Jurkat, Clone E6-1 (cell line): ENCODE measurements at regions not wholly inside any gene's neighbourhood (a gene's known extent, or its start where the extent isn't known, plus 50 kb on each side); places are given as distances from the start of the nearest gene placed in this dataset.
"Not testable (repeated sequence)": the region's sequence is repeated elsewhere in the genome, so short reads cannot be mapped to it uniquely, and the experiment has no call there.

ENCODE experiments used
- DNase-seq: peaks from one replicate; pipeline ENCODE4 v3.0.0-alpha.2; 2011; ENCODE audit warnings: low read depth, low spot score
- H3K4me3 ChIP-seq: 2 replicates; pipeline ENCODE4 v1.5.1; 2011; ENCODE audit warnings: mild to moderate bottlenecking, low read length, control low read depth, moderate library complexity

DNA sequence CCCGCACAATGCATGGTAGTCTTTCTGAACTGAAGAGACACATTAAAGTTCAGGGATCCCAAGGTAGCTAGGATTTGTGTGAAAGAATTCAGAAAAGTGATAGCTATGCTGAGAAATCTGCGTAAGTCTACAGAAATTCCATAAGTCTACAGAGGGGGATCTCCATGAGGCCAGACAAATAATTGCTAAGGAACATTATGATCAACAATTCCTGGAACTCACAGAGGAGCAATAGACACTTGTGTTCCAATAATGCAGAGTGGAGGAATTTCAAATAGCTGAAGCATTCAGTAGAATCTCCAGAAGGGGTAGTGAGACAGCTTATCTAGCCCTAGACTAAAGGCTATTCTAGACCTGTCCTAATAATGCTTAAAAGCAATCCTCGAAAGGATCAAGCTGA is 315.7 kb upstream of the ECI2 start:
- no peak for DNase-seq

DNA sequence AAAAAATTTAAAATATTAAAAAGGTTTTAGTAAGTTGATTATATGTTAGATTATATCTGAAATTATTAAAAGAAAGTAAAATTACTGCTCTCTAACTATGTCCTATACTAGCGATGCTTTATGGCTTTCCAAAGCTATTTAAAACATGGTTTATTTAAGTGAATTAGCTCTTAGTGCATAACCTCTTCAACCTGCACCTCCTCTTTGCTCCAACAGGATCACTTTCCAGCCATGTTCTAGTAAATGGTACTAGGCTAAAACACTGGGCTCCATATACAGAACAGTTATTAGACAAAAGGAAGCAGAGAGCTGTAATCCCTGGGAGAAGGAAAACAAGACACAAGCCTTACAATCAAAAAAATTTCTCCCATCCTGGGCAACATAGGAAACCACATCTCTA is 314.9 kb upstream of the ECI2 start:
- no peak overlapping the region for H3K4me3 ChIP-seq
- no peak for DNase-seq

More for the DNA sequence above, 315.7 kb upstream of the ECI2 start:
- H3K4me3 ChIP-seq = no peak overlapping the region

DNA sequence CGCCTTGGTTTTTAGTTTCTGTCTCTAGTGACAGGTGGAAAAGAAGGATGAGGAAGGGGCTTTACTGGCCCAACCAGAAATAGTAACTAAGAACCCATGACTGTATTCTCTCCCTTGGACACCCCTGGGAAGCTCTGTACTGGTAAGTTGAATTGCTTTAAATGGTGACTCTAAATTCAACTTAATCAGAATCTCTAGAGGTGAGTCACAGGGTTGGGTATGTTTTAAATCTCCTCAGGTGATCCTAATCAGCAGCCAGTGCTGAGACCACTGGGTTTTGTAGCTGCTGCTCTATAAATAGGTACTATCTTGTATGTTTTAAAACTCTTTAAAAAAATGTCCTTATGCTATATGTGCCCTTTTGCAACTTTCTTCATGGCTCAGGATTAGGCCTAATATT is 314.0 kb upstream of the ECI2 start:
- no peak for DNase-seq

GRCh38 chr6:4448841-4449240 is 313.5 kb upstream of the ECI2 start:
- no peak overlapping the region for H3K4me3 ChIP-seq
- no peak for DNase-seq

More for the DNA sequence above, 314.0 kb upstream of the ECI2 start:
- H3K4me3 ChIP-seq = no peak overlapping the region

DNA sequence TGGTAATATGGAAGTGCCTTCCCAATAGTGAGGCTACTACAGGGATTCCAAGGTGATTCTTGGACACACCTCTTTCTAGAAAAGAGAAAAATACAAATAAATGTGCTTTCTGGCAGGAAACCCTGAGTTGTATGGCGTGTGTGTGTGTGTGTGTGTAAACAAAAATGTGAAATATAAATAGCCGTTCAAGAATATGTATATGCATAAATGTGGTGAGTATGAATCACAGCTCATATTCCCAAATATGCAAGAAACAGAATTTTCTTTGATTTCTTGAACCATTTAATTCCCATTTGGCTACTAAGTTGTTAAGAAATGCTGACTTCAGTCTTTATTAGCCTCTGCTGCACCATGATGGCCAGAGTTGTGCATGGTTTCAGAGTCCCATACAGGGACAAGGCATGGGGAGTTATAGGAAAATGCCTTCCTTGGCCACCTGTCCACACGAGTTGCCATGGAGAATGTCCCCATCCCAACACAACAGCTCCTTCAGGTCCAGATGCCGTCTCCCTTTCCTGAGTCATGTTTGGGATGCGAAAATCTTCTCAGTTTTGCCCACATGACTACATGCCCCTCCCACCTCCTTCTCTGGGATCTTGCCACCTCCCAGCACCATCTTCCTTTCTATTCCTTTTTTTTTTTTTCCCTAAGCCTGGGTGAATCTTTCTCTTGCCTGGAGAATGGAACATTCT is 312.4 kb upstream of the ECI2 start:
- no peak for DNase-seq
- H3K4me3 ChIP-seq = no peak overlapping the region

GRCh38 chr6:4446982-4447381 is 311.6 kb upstream of the ECI2 start:
- no peak for DNase-seq
- no peak overlapping the region for H3K4me3 ChIP-seq

- no peak overlapping the region for H3K4me3 ChIP-seq
- no peak for DNase-seq
These were observed 306.6 kb upstream of the ECI2 start for GRCh38 chr6:4441981-4442434.

DNA sequence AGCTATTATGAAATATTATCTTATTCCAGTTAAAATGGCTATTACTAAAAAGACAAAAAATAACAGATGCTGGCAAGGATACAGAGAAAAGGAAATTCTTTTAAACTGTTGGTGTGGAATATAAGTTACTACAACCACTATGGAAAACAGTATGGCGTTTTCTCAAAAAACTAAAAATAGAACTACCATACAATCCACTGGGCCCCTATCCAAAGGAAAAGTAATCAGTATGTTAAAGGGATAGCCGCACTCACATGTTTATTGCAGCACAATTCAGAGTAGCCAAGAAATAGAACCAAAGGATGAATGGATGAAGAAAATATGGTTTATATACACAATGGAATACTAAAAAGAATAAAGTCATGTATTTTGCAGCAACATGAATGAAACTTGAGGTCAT is 303.8 kb upstream of the ECI2 start:
- DNase-seq = no peak
- H3K4me3 ChIP-seq = no peak overlapping the region

DNA sequence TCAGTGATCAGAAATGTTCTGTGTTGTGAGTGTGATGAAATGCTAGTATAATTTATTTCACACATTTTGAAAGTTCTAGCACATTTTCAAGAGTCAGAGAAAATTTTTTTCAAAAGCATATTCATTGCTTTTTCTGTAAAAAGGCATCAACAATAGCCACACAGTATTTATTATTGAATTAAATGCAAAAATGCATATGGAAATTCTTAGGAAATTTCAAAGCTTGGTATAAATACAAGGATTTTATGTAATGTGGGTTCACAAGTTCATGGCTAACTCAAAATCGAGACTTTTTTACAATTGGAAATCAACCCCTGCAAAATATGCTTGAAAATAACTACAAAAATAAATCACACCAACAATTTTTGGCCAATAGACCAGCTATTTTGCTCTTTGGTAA is 302.0 kb upstream of the ECI2 start:
- H3K4me3 ChIP-seq = no peak overlapping the region
- DNase-seq = no peak

DNA sequence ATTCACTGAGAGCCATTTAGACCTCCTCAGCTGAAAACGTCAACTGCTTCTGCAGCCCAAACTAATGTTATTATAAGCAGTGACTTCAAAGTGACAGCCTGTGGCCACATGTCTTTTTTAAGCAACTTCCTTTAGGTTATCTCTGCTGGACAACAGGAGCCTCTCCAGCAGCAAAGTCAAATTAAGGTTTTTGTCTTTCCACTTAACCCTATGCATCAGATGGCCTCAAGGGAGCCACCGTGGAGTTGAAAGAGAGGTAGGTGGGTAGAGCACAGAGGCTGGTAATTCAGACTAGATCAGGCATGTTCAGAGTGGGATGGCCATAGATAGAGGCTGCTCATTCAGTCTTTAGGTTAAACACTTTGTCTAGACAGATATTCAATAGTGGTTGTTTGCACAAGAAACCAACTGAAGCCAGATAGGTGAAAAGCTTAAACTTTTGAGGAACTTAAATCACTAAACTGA is 300.6 kb upstream of the ECI2 start:
- no peak overlapping the region for H3K4me3 ChIP-seq
- DNase-seq = no peak

DNA sequence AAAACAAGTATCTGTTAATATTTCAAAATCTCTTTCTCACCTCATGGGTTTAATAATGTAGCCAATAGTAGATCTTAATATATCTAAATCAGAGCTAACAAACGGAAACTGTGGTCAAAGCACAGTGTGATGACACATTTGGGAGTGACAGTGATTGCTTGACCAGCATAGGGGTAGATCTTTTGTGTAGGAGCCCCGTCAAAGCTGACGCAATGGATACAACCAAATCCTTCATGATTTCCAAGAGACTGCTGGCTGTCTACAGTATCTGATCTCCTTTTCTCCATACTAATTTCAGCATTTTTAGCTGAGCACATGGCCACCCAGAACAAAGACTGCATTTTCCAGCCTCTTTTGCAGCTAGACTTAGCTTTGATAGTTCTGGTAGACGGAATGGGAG is 299.3 kb upstream of the ECI2 start:
- H3K4me3 ChIP-seq = no peak overlapping the region
- no peak for DNase-seq

- DNase-seq = no peak
- no peak overlapping the region for H3K4me3 ChIP-seq
These were observed 297.8 kb upstream of the ECI2 start for GRCh38 chr6:4433199-4433598.

DNA sequence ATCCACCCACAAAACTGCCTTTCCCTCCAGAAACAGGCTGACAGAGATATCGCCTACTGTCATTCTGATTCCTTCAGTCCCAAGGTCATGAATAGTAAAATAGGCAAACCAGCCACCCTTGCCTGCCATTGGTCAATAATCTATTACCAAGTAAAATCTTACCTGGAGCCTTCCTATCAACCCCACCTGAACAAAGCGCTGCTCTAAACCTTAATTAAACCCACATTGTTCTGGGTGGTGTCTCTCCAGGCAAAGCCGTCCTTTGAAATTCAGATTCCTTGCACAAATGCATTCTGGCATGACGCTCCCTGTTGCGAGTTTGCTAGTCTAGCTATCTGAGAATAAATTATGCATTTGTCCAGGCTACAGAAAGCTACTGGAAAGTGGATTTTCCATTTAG is 291.6 kb upstream of the ECI2 start:
- H3K4me3 ChIP-seq = no peak overlapping the region
- no peak for DNase-seq

DNA sequence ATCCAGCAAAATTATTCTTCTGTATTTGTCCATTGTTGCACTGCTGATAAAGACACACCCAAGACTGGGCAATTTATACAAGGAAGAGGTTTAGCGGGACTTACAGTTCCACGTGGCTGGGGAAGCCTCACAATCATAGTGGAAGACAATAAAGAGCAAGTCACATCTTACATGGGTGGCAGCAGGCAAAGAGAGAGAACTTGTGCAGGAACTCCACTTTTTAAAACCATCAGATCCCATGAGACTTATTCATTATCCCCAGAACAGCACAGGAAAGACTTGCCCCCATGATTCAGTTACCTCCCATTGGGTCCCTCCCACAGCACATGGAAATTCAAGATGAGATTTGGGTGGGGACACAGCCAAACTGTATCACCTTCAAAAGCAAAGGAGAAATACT is 286.5 kb upstream of the ECI2 start:
- H3K4me3 ChIP-seq = no peak overlapping the region
- no peak for DNase-seq

GRCh38 chr6:4420160-4420865 is 284.9 kb upstream of the ECI2 start:
- no peak overlapping the region for H3K4me3 ChIP-seq
- no peak for DNase-seq

GRCh38 chr6:4415549-4415948 is 280.2 kb upstream of the ECI2 start:
- DNase-seq = no peak
- no peak overlapping the region for H3K4me3 ChIP-seq

DNA sequence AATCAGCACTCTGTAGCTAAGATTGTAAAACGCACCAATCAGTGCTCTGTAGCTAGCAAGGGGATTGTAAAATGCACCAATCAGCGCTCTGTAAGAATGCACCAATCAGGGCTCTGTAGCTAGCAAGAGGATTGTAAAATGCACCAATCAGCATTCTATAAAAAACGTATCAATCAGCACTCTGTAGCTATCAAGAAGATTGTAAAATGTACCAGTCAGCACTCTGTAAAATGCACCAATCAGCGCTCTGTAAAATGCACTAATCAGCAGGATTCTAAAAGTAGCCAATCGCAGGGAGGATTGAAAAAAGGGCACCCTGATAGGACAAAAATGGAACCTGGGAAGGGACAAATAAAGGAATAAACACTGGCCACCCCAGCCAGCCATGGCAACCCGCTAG is 278.7 kb upstream of the ECI2 start:
- not testable (repeated sequence) for H3K4me3 ChIP-seq, DNase-seq

DNA sequence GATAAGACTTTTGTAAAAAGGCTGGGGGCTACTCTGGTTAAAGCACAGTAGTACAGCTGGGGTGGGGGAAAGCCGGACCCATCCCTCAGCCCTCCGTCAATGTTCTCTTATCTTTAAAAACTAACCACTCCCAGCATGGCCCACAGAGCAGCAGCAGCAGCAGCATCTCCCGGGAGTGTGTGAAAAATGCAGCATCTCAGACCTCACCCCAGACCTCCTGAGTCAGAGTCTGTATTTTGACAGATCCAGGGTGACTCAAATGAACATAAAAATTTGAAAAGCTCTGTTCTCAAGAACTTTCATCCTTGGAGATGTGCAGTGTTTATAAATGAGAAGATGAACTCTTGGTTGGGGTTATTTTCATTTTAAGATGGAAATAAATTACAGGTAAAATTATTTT is 277.7 kb upstream of the ECI2 start:
- H3K4me3 ChIP-seq = no peak overlapping the region
- no peak for DNase-seq

- no peak overlapping the region for H3K4me3 ChIP-seq
- DNase-seq = no peak
These were observed 277.1 kb upstream of the ECI2 start for GRCh38 chr6:4412488-4412887.

DNA sequence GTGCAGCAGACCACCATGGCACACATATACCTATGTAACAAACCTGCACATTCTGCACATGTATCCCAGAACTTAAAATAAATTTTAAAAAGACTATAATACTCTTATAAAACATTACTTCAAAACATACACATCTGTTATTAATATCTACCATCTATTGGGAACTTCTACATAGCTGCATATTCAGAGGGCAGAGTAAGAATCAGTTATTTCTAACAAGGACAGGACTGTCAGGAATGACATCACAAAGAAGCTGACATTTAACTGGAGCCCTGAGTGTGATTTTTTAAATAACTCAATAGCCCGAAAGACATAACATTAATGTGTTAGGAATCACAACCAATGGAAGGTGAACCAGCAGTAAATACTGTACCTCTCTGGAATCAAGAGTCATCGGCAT is 276.7 kb upstream of the ECI2 start:
- no peak overlapping the region for H3K4me3 ChIP-seq
- no peak for DNase-seq

- DNase-seq = not testable (repeated sequence)
These were observed 272.3 kb upstream of the ECI2 start for GRCh38 chr6:4407710-4408109.

More at GRCh38 chr6:4407710-4408109, 272.3 kb upstream of the ECI2 start:
- H3K4me3 ChIP-seq = not testable (repeated sequence)
